ENCODE measurements at regions not wholly inside any gene's neighbourhood (a gene's known extent, or its start where the extent isn't known, plus 50 kb on each side); places are given as distances from the start of the nearest gene placed in this dataset.
A peak's percentile ranks its signal among the peaks of the same experiment; 100 is the strongest.

- no peak for DNase-seq
Measured at GRCh38 chr13:111597191-111597611, 276.8 kb downstream of the TEX29 start.

- no peak for DNase-seq
Measured at GRCh38 chr13:111597618-111598017, 277.2 kb downstream of the TEX29 start.

GRCh38 chr13:111598747-111599146, 278.3 kb downstream of the TEX29 start:
- DNase-seq, result no peak

- no peak for DNase-seq
Measured at GRCh38 chr13:111599791-111600190, 279.3 kb downstream of the TEX29 start.

- no peak for DNase-seq
Measured at GRCh38 chr13:111602874-111603273, 282.4 kb downstream of the TEX29 start.

- DNase-seq, result no peak
Measured at GRCh38 chr13:111604097-111604496, 283.7 kb downstream of the TEX29 start.

- DNase-seq, result no peak
Measured at GRCh38 chr13:111608556-111608955, 288.1 kb downstream of the TEX29 start.

- DNase-seq, result no peak
Measured at GRCh38 chr13:111609631-111610030, 289.2 kb downstream of the TEX29 start.

- no peak for DNase-seq
Measured at GRCh38 chr13:111610081-111610480, 289.6 kb downstream of the TEX29 start.

- no peak for DNase-seq
Measured at GRCh38 chr13:111610879-111611278, 290.4 kb downstream of the TEX29 start.

GRCh38 chr13:111611651-111612050, 291.2 kb downstream of the TEX29 start:
- peak; percentile 67 for DNase-seq

- DNase-seq, result no peak
Measured at GRCh38 chr13:111612886-111613285, 292.4 kb downstream of the TEX29 start.

- no peak for DNase-seq
Measured at GRCh38 chr13:111614009-111614408, 293.6 kb downstream of the TEX29 start.

- no peak for DNase-seq
Measured at GRCh38 chr13:111614613-111615012, 294.2 kb downstream of the TEX29 start.

GRCh38 chr13:111616203-111616602, 295.8 kb downstream of the TEX29 start:
- no peak for DNase-seq

- no peak for DNase-seq
Measured at GRCh38 chr13:111620166-111620565, 299.7 kb downstream of the TEX29 start.

GRCh38 chr13:111620586-111620985, 300.1 kb downstream of the TEX29 start:
- DNase-seq, result no peak

GRCh38 chr13:111621164-111621563, 300.7 kb downstream of the TEX29 start:
- no peak for DNase-seq

GRCh38 chr13:111622051-111622531, 301.6 kb downstream of the TEX29 start:
- DNase-seq, result no peak

- DNase-seq, result no peak
Measured at GRCh38 chr13:111623208-111623607, 302.8 kb downstream of the TEX29 start.

- no peak for DNase-seq
Measured at GRCh38 chr13:111623743-111624505, 303.5 kb downstream of the TEX29 start.

- DNase-seq, result no peak
Measured at GRCh38 chr13:111625526-111626315, 305.3 kb downstream of the TEX29 start.

- DNase-seq, result no peak
Measured at GRCh38 chr13:111626371-111627305, 306.2 kb downstream of the TEX29 start.
